Activated CD4-positive, alpha-beta T cell treated with anti-CD3 and anti-CD28 coated beads, Interleukin-2, Interleukin-6, amounts not matched to agents 100 ng/mL and 50 ng/mL, durations not matched to agents 16 hours and 8 hours (primary cell): ENCODE measurements at regions not wholly inside any gene's neighbourhood (a gene's known extent, or its start where the extent isn't known, plus 50 kb on each side); places are given as distances from the start of the nearest gene placed in this dataset.

ENCODE experiments used
- DNase-seq: peaks from one replicate; pipeline ENCODE4 v3.0.0-alpha.2; 2020

GRCh38 chr7:106418094-106418493 is 133.3 kb upstream of the NAMPT start:
- peak; percentile 52 for DNase-seq

DNA sequence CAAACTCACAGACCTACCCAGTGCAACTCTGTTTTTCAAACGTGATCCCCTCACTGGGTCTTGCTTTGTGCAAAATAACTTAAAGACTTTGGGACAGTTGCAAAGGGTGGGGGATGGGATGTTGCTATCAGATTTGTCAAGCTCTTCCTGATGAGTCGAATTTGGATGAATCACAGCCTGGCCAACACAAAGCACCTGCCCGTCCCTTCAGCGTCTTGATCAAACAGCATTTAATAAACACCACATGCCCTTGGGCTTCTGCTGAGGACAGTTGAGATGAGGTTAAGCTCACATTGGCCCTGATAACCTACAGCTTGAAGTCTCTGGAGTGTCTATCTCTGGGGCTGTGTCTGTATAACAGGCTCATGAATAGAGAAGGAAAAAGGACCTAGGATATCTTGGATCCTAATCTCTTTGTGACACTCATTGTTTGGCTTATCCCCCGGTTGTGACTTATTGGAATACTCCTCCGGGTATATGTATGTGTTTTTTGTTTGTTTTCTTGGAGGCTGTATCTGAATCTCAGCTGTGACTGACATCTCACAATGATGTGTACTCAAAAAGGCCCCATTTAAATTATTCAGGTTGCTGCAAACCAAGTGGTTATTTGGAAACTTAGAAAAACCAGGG is 132.6 kb upstream of the NAMPT start:
- DNase-seq = peak; percentile 51

DNA sequence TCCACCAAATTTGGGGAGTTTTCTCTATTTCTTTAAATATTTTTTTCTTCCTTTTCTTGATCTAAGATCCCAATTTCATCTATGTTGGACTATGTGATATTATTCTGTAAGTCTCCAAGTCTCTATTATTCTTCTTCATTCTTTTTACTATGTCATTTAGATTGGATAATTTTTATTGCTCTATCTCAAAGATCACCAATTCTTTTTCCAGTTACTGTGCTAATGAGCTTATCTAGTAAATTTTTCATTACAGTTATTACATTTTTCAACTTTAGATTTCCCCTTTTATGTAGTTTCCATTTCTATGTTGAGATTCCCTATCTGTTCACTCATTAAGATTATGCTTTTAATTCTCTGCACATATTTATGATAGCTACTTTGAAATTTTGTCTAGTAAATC is 131.6 kb upstream of the NAMPT start:
- no peak for DNase-seq

DNA sequence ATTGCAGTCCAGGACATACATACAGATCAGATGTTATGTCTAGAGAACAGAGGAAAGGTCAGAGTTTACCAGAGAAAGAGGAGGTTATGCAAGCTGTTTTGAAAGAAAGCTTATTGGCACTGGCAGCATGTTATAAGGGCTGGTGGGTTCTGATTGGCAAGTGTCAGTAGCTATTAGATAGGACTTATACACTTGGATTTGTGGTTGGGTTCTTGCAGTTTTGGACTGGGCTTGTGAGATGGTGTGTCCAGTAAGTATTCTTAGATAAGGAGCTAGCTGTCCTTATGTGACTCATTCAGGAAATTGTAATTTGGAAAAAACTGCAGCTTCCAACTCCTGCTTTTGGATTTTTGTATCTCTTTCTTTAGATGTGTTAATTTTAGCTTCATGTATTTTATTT is 130.7 kb upstream of the NAMPT start:
- DNase-seq = no peak

DNA sequence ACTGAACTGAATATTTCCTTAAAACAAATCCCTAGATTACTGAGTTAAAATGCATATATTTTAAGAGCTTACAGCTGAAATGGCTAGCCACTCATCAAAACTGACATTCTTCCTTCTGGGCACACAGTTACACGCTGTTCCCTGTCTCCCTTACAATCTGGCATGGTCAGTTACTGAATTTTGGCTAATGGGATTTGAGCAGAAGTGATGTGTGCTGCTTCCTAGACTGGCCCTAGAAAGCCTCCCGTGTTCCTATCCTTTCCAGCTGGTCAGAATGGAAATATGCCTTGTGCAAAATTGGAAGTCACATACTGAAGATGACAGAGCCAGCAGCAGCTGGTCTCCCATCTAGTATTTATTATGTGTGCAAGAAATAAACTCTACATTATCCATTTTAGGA is 128.7 kb upstream of the NAMPT start:
- no peak for DNase-seq

- DNase-seq = peak; percentile 85
These were observed 120.9 kb upstream of the NAMPT start for GRCh38 chr7:106405697-106406141.

- DNase-seq = no peak
These were observed 118.1 kb upstream of the NAMPT start for GRCh38 chr7:106402898-106403297.

DNA sequence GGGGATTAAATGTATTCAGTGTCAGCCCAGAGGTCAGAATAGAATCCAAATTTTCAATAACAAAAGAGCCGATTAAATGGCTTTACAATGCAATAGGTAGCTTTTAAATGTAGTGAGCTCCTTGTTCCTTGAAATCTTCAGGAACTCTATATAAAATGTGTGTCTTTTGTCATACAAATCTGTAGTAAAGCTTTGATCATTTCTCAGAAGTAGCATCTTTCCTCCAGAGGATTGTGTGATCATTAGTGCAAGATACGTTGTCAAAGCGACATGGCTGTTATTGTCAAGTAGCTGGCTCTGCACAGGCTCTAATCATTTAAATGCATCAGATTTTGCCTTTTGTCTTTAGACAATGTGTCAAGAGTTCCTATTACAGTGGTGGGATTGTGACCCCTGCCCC is 116.1 kb upstream of the NAMPT start:
- no peak for DNase-seq

- DNase-seq = no peak
These were observed 114.0 kb upstream of the NAMPT start for GRCh38 chr7:106398786-106399185.

DNA sequence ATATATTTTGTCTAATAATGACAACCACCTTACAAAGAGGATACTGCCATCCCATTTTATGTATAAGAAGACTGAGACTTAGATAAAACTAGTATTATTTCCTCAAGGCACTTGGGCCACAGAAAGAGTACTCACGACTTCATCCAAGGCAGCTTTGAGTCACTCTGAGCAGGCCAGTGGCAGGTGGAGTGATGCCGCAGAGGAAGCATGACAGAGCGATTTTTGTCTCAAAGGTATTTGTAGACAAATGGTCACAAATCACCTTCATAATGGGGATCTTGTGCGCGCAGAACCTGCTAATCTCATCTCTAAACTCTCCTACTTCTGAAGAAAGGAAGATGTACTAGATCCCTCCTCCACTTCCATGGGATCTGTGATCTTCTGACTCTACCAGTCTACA is 113.2 kb upstream of the NAMPT start:
- DNase-seq = no peak

DNA sequence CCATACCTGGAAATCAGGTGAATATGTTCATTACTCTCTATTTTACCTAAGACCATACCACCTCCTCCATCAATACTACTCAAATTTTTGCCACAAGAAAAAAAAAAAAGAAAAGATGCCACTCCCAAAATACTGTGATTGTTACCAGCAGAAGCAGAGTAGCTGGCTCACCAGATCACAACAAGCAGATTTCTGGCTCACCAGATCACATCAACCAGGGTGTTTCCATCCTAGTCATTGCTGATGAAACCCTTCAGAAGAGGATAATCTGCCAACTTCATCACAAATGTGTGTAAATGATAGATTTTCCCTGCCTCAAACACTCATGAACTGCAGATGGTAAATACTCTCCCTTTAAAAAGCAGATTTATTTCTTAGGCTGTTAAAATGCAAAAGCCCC is 109.7 kb upstream of the NAMPT start:
- no peak for DNase-seq

GRCh38 chr7:106393564-106394251 is 108.9 kb upstream of the NAMPT start:
- DNase-seq = no peak

DNA sequence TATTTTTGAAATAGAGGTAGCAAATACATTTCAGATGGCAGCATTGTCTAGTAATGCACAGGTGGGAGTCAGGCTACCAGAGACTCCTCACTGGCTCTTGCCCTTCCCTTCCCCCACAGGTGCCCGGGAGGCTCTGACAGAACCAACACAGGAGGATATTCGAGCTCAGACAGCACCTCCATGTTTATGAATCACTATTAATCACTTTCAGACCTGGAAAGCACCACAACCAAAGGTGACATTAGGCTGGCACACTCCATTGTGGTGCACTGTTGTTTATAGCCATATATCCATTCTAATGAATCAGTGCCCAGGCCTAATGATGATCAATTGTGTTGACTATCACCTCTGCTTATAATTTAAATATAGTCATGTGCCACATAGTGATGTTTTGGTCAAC is 107.8 kb upstream of the NAMPT start:
- no peak for DNase-seq

- no peak for DNase-seq
These were observed 107.4 kb upstream of the NAMPT start for GRCh38 chr7:106392144-106392543.

DNA sequence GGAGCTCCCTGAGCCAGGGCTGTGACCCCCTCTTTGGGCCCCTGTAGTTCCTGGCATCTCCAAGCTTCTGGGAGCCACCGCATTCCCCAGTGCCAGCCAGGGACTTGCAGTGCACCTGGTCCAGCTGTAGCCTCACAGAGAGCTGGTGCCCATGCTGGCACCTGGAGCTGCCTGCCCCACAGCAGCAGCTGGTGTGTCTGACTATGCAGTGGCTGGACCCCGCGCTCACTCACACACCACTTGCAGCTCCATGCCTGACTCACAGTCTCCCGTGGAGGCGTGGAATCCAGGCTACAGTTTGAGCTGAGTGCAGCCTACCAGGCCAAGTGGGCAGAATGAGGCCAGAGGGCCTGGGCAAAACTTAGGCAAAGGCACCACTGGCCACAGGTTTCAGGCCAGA is 102.2 kb upstream of the NAMPT start:
- DNase-seq = no peak

DNA sequence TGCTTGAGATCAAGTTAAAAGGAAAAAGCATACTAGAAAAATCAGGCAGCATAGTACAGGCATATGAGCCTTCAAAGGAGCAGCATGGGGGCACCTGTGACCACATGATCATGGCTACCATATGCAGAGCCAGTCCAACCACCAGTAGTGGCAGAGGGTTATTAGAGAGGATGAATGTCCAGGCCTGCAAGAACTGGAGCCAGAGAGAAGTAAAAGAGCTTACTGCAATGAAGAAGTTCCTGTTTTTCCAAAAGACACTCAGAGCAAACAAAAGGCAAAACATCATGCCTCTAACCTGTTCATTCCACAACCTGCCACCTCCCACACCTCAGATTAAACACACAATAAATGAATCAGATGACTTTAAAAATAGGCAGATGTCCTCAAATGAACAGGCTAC is 99.6 kb upstream of the NAMPT start:
- no peak for DNase-seq

DNA sequence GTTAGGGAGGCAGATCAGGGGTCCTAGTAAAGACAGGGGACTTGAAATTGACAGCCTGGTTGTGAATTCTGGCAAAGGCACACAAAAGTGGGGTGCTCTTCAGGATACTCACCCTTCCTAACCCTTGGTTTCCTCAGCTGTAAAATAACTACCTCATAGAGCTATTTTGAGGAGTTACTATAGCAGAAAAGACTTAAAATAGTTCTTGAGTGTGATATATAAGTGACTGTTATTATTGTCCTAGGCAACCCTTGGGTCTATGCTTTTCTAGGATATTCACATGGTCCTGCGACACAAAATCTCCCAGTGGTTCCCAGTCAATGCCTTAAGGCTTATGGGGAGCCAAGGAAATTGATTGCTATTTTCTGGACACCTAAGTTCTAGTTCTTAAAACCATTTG is 98.1 kb upstream of the NAMPT start:
- no peak for DNase-seq

DNA sequence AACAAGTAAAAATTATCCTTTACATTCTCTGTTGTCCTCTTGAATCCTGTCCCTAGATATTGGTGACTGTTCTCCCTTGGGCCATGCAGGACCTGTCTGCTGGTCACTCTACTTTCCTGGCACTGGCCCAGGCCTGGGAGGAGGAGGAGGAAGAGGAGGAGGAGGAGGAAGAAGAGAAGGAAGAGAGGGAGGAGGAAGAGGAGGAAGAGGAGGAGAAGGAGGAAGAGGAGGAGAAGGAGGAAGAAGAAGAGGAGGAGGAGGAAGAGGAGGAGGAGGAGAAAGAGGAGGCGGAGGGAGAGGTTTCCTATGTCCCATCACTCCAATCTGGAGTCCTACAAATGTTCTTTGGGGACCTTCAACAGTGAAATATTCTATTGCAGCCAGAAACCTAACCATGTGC is 97.3 kb upstream of the NAMPT start:
- DNase-seq = no peak

GRCh38 chr7:106381252-106381651 is 96.5 kb upstream of the NAMPT start:
- DNase-seq = no peak

- peak; percentile 33 for DNase-seq
These were observed 93.1 kb upstream of the NAMPT start for GRCh38 chr7:106377847-106378361.

DNA sequence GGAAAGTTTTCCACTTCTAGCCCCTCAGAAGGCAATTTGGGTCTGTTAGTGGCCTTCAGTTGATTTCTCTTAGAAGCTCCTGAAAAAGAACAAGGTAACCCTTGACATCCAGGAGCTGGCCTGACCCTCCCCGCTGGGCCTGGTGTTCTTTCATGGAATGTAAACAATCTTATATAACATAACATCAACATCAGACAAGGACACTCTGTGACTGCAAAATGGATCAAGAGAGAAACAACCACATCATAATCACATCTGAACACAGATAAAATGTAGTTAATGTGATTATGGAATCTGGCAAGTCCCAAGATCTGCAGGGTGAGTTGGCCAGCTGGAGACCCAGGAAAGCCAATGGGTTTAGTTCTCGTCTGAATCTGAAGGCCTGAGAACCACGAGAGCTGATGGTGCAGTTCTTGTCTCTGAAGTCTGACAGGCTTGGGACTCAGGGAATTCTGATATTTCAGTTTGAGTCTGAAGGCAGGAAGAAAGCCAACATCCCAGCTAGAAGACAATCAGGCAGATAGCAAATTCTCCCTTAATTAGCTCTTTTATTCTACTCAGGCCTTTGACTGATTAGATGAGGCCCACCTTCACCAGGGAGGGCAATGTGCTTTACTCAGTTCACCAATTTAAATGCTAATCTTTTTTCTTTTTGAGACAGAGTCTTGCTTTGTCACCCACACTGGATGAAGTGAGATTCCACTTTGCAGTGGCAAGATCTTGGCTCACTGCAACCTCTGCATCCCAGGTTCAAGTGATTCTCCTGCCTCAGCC is 91.4 kb upstream of the NAMPT start:
- no peak for DNase-seq

GRCh38 chr7:106375499-106375898 is 90.7 kb upstream of the NAMPT start:
- peak; percentile 13 for DNase-seq

GRCh38 chr7:106374437-106374836 is 89.7 kb upstream of the NAMPT start:
- DNase-seq = no peak
